ENCODE measurements at regions not wholly inside any gene's neighbourhood (a gene's known extent, or its start where the extent isn't known, plus 50 kb on each side); places are given as distances from the start of the nearest gene placed in this dataset.

DNA sequence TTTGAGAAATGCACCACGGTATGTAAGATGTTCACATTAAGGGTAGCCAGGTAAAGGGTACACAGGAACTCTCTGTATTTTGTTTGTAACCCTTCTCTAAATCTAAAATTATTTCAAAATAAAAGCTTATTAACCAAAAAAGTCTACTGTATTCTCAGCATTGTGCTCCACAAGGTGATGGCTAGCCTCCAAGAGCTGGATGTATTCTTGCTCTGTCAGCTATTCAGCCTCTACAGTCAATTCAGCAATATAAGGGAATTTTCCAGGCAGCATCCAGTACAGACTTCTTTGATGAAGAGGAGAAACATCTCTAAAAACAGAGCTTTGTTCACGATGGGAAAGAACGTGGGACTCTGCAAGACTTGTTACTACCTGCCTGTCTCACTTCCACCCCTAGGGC, 63.5 kb upstream of the MAOA start:
- H3K4me3 ChIP-seq (ENCODE audit: low read depth, low read length), result no peak overlapping the region
- DNase-seq (ENCODE audit: low read depth), result no peak
- TF ChIP-seq, protein P1, sequence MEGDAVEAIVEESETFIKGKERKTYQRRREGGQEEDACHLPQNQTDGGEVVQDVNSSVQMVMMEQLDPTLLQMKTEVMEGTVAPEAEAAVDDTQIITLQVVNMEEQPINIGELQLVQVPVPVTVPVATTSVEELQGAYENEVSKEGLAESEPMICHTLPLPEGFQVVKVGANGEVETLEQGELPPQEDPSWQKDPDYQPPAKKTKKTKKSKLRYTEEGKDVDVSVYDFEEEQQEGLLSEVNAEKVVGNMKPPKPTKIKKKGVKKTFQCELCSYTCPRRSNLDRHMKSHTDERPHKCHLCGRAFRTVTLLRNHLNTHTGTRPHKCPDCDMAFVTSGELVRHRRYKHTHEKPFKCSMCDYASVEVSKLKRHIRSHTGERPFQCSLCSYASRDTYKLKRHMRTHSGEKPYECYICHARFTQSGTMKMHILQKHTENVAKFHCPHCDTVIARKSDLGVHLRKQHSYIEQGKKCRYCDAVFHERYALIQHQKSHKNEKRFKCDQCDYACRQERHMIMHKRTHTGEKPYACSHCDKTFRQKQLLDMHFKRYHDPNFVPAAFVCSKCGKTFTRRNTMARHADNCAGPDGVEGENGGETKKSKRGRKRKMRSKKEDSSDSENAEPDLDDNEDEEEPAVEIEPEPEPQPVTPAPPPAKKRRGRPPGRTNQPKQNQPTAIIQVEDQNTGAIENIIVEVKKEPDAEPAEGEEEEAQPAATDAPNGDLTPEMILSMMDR (IDR thresholded peaks at IDR 0.05; ENCODE audit: control insufficient read depth, extremely low read depth, insufficient read depth), result no peak

DNA sequence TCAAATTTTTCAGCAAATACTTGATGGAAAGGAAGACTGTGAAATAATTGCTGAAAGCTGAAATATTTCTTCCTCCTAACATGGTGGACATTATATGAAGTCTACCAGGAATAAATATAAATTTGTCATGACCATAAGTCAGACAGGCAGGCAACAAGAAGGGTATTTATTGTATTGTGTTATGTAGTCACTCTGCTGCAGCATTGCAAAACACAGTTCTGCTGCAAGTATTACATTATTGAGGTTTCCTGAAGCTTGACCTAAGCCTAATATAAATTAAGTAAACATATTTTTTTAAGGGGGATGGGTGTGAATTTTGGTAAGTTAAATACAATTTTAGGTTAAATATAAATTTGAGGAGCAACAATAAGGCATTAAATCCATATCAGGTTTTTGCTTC, 60.2 kb upstream of the MAOA start:
- no peak overlapping the region for H3K4me3 ChIP-seq (ENCODE audit: low read depth, low read length)
- TF ChIP-seq, protein P1 (IDR thresholded peaks at IDR 0.05; ENCODE audit: control insufficient read depth, extremely low read depth, insufficient read depth), result no peak
- DNase-seq (ENCODE audit: low read depth), result no peak

DNA sequence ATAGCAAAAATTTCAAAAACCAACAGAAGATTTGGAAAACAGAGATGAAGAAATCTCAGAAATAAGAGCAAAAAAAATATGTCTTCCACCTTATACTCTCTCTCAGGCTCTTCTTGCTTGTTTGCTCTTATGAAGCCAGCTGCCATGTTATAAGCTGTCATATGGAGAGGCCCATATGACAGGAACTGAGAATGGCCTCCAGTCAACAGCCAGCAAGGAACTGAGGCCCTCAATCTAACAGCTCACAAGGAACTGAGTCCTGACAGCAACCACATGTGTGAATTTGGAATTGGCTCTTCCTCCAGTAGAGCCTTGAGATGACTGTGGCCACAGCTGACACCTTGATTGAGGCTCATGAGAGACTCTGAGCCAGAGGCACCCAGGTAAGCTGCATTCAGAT, 51.3 kb upstream of the MAOA start:
- H3K4me3 ChIP-seq (ENCODE audit: low read depth, low read length), result no peak overlapping the region
- TF ChIP-seq, protein P1 (IDR thresholded peaks at IDR 0.05; ENCODE audit: control insufficient read depth, extremely low read depth, insufficient read depth), result no peak
- no peak for DNase-seq (ENCODE audit: low read depth)

DNA sequence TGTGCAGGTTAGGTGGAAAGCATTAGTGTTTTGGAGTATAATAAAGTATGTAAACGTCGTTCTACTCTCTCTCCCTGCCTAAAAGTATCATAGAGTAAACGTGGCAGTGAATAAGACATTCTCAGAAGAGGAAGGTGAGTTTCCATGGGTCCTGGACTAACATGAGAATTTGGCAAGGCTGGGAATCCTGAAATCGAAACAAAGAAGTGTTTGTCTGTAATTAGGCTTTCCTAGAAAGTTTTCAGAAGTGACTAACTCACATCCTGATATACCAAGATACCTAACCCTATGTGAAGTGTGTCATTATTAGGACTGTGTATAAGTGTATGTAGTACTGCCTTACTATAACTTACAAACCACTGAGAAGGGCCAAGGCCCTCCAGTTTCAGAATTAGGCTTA, 50.7 kb upstream of the MAOA start:
- TF ChIP-seq, protein P1 (IDR thresholded peaks at IDR 0.05; ENCODE audit: control insufficient read depth, extremely low read depth, insufficient read depth), result no peak
- DNase-seq (ENCODE audit: low read depth), result no peak

More for the DNA sequence above, 50.7 kb upstream of the MAOA start:
- H3K4me3 ChIP-seq (ENCODE audit: low read depth, low read length), result no peak overlapping the region
